Activated CD4-positive, alpha-beta memory T cell treated with anti-CD3 and anti-CD28 coated beads, Interleukin-2, amount 10 ng/mL, durations not matched to agents 7 days and 5 days (primary cell): ENCODE measurements at regions not wholly inside any gene's neighbourhood (a gene's known extent, or its start where the extent isn't known, plus 50 kb on each side); places are given as distances from the start of the nearest gene placed in this dataset.
"Not testable (repeated sequence)": the region's sequence is repeated elsewhere in the genome, so short reads cannot be mapped to it uniquely, and the experiment has no call there.

Experiments used
- CTCF ChIA-PET: fragments of 350-600 bp; sonication (Branson Sonifier 250); formaldehyde crosslinking; loops from one replicate; lab custom pipeline; 2021; ENCODE audit warnings: antibody characterized with exemption, inconsistent platforms; lab: Charles Lee
- POLR2A ChIA-PET: fragments of 350-600 bp; sonication (Branson Sonifier 250); formaldehyde crosslinking; loops from one replicate; lab custom pipeline; 2021; ENCODE audit warnings: antibody characterized with exemption; lab: Charles Lee
- DNase-seq: peaks from one replicate; pipeline ENCODE4 v3.0.0-alpha.2; 2020
- H3K27ac Mint-ChIP-seq: one replicate; pipeline ENCODE4 v1.8.0; 2021; ENCODE audit warnings: mild to moderate bottlenecking, mixed read lengths
- H3K27me3 Mint-ChIP-seq: one replicate; pipeline ENCODE4 v1.8.0; 2021; ENCODE audit warnings: mixed read lengths
- H3K36me3 Mint-ChIP-seq: one replicate; pipeline ENCODE4 v1.8.0; 2021; ENCODE audit warnings: low read depth, mixed read lengths
- H3K4me1 Mint-ChIP-seq: one replicate; pipeline ENCODE4 v1.8.0; 2021; ENCODE audit warnings: mixed read lengths
- H3K4me3 Mint-ChIP-seq: one replicate; pipeline ENCODE4 v1.8.0; 2021; ENCODE audit warnings: mild to moderate bottlenecking, mixed read lengths
- H3K9me3 Mint-ChIP-seq: one replicate; pipeline ENCODE4 v1.8.0; 2021; ENCODE audit warnings: mixed read lengths

DNA sequence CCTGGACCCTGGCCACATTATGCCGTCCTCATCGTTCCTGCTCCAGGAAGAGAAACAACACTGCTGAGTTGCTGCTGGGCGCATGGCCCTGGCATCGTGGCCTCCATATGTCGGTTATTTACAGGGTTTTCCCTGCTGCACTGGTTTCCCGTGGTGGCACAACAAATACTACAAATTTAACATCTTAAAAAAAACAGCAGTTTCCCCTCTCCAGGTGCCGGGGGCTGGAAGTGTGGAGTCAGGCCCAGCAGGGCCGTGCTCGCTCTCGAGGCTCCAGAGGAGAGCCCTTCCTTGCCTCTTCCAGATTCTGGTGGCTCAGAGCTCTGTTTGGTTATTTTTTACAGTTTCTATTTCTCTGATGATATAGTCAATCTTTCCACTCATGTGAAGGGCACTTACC is 777.8 kb upstream of the TPTE start:
- POLR2A ChIA-PET, H3K36me3 Mint-ChIP-seq, DNase-seq, H3K27me3 Mint-ChIP-seq, H3K4me1 Mint-ChIP-seq, H3K27ac Mint-ChIP-seq, CTCF ChIA-PET, H3K4me3 Mint-ChIP-seq: not testable (repeated sequence)
- H3K9me3 Mint-ChIP-seq: peaks cover 15% of the 10 kb centered on the region

DNA sequence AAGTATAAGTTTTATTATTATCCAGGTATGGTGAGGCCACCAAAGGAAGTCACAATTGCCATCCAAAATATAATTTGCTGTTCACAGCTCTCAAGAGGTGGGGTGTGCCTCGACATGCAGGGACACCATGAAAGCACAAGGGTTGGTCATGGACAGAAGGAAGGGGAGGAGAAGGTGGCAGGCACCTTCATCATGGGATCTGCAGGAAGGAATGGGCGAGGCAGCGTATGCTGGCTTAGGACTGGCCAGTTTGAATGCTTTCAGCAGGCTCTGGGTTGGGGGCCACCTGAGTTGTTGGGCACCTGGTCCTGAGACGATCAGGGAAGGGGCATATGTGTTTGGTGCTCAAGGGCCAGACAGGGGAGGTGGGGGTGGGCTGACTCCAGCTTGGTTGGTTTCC is 777.2 kb upstream of the TPTE start:
- DNase-seq, H3K9me3 Mint-ChIP-seq, POLR2A ChIA-PET, CTCF ChIA-PET, H3K4me1 Mint-ChIP-seq, H3K27ac Mint-ChIP-seq, H3K36me3 Mint-ChIP-seq, H3K4me3 Mint-ChIP-seq, H3K27me3 Mint-ChIP-seq: not testable (repeated sequence)

DNA sequence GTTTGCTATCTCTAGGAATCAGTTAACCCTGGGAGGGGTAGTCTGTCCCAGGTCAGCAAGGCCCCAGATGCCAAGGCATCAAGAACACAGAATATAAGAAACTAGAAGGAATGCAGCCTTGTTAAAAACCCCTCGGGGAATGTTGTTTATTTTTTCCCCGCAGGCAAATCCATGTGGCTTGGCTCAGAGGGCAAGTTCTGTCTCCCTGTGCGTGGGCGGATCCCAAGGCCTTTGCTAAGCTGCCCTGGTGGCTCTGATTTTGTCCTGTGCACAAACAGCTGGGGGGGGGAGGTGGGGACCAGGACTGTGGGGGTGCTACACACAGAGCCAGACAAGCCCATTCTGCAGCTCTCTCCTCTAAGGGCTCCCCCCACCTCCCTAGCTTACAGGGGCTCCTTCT is 776.8 kb upstream of the TPTE start:
- H3K27ac Mint-ChIP-seq, H3K36me3 Mint-ChIP-seq, H3K4me3 Mint-ChIP-seq, POLR2A ChIA-PET, CTCF ChIA-PET, H3K9me3 Mint-ChIP-seq, DNase-seq, H3K4me1 Mint-ChIP-seq, H3K27me3 Mint-ChIP-seq: not testable (repeated sequence)

DNA sequence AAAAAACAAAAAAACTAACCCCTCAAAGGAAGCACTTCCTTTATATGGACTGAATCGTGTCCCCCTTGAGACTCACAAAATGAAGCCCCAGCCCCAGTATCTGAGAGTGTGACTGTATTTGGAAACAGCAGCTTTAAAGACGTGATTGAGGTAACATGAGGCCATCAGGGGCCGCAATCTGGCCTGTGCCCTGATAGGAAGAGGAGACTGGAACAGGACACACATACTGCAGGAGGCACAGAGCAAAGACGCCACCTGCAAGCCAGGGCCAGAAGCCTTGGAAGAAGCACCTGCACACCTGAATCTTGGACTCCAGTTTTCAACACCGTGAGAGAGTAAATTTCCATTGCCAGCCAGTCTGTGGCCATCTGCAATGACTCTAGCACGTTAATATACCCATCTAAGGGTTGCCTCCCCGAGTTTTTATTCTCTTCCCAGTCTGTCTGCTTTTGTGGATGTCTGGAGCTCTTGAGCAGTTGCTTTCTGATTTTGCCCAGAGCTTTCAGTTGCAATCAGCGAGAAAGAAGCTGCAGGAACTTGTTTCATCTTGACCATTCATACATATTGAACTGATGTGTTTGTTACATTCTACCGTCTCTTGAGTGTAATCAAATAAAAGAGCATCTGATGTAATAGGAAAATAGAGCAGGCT is 775.8 kb upstream of the TPTE start:
- H3K36me3 Mint-ChIP-seq, H3K9me3 Mint-ChIP-seq, H3K27me3 Mint-ChIP-seq, POLR2A ChIA-PET, H3K4me3 Mint-ChIP-seq, H3K27ac Mint-ChIP-seq, CTCF ChIA-PET, DNase-seq, H3K4me1 Mint-ChIP-seq: not testable (repeated sequence)

GRCh38 chr21:9746311-9746710 is 775.1 kb upstream of the TPTE start:
- H3K36me3 Mint-ChIP-seq, DNase-seq, H3K4me3 Mint-ChIP-seq, H3K27me3 Mint-ChIP-seq, H3K4me1 Mint-ChIP-seq, H3K9me3 Mint-ChIP-seq, POLR2A ChIA-PET, CTCF ChIA-PET, H3K27ac Mint-ChIP-seq: not testable (repeated sequence)

GRCh38 chr21:9746831-9747606 is 774.4 kb upstream of the TPTE start:
- H3K9me3 Mint-ChIP-seq, DNase-seq, H3K27me3 Mint-ChIP-seq, H3K4me1 Mint-ChIP-seq, H3K27ac Mint-ChIP-seq, CTCF ChIA-PET, POLR2A ChIA-PET, H3K36me3 Mint-ChIP-seq, H3K4me3 Mint-ChIP-seq: not testable (repeated sequence)

DNA sequence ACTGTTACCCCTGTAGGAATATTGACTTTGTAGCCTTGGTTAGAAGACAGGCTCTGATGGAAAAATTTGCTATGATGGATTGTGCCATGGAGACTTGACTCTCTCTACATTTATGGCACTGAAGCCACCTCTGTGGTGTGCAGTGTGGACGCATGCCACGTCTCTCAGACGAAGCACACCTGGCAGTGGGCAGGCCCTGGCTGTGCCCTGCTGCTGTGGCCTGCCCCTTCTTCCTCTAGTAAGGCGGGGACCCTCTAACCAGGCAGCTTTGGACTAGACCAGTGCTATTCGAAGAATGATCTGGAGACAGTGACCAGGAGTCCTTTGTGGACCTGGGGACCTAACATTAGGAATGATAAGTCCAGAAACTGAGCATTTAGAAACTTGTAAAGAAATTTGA is 773.5 kb upstream of the TPTE start:
- not testable (repeated sequence) for H3K4me1 Mint-ChIP-seq, DNase-seq

GRCh38 chr21:9748451-9748850 is 772.9 kb upstream of the TPTE start:
- DNase-seq, H3K9me3 Mint-ChIP-seq, H3K27ac Mint-ChIP-seq, H3K4me1 Mint-ChIP-seq, H3K36me3 Mint-ChIP-seq, POLR2A ChIA-PET, H3K27me3 Mint-ChIP-seq, CTCF ChIA-PET, H3K4me3 Mint-ChIP-seq: not testable (repeated sequence)

More for the DNA sequence above, 773.5 kb upstream of the TPTE start:
- H3K9me3 Mint-ChIP-seq, H3K4me3 Mint-ChIP-seq, H3K27ac Mint-ChIP-seq, H3K36me3 Mint-ChIP-seq, POLR2A ChIA-PET, CTCF ChIA-PET, H3K27me3 Mint-ChIP-seq: not testable (repeated sequence)

- CTCF ChIA-PET, POLR2A ChIA-PET, DNase-seq, H3K9me3 Mint-ChIP-seq, H3K36me3 Mint-ChIP-seq, H3K4me1 Mint-ChIP-seq, H3K27me3 Mint-ChIP-seq, H3K27ac Mint-ChIP-seq, H3K4me3 Mint-ChIP-seq: not testable (repeated sequence)
These were observed 771.6 kb upstream of the TPTE start for GRCh38 chr21:9749741-9750230.

- ChIA-PET POLR2A (no interaction called here), CTCF (no interaction called here)
- Mint-ChIP-seq H3K4me3 (no peak overlapping the region), H3K9me3 (peaks cover 3% of the 10 kb centered on the region), H3K27me3 (no peaks in the 10 kb centered on the region), H3K27ac (no peak overlapping the region), H3K36me3 (no peaks in the 10 kb centered on the region), H3K4me1 (no peaks in the 10 kb centered on the region)
- no peak for DNase-seq
These were observed 770.9 kb upstream of the TPTE start for GRCh38 chr21:9750341-9751086.

DNA sequence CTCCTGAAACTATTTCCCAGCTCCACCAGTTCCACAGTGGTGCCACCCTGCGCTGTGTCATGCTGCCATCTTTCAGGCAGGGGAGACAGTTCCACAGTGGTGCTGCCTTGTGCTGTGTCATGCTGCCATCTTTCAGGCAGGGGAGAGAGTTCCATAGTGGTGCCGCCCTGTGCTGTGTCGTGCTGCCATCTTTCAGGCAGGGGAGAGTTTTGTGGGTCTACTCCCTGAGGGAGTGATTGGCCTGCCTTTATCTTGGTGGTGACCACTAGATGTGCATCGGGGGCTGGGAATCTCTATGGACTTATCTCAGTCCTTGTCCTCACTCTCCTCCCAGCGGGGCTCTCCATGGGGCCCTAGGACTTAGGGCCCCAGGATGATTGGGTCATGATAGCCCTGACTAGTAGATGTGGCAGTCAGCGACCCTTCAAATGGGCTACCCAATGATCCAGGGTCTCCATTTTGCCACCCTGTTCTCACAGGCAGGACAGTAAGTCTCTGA is 770.2 kb upstream of the TPTE start:
- H3K27me3 Mint-ChIP-seq, DNase-seq, CTCF ChIA-PET, H3K9me3 Mint-ChIP-seq, H3K4me1 Mint-ChIP-seq, H3K27ac Mint-ChIP-seq, H3K4me3 Mint-ChIP-seq, POLR2A ChIA-PET, H3K36me3 Mint-ChIP-seq: not testable (repeated sequence)

- H3K4me1 Mint-ChIP-seq, H3K36me3 Mint-ChIP-seq, H3K9me3 Mint-ChIP-seq, POLR2A ChIA-PET, H3K4me3 Mint-ChIP-seq, H3K27me3 Mint-ChIP-seq, CTCF ChIA-PET, H3K27ac Mint-ChIP-seq, DNase-seq: not testable (repeated sequence)
These were observed 769.4 kb upstream of the TPTE start for GRCh38 chr21:9752028-9752427.

- H3K27ac Mint-ChIP-seq, H3K27me3 Mint-ChIP-seq, H3K36me3 Mint-ChIP-seq, CTCF ChIA-PET, H3K4me3 Mint-ChIP-seq, H3K4me1 Mint-ChIP-seq, DNase-seq, POLR2A ChIA-PET, H3K9me3 Mint-ChIP-seq: not testable (repeated sequence)
These were observed 767.9 kb upstream of the TPTE start for GRCh38 chr21:9753441-9753840.
